Esophagus muscularis mucosa (tissue), 4 donors: ENCODE measurements at regions not wholly inside any gene's neighbourhood (a gene's known extent, or its start where the extent isn't known, plus 50 kb on each side); places are given as distances from the start of the nearest gene placed in this dataset.
"Not testable (repeated sequence)": the region's sequence is repeated elsewhere in the genome, so short reads cannot be mapped to it uniquely, and the experiment has no call there.

Source experiments
- CTCF ChIP-seq, 3 experiments: fragments of 200-600 bp in 2 of 3; fragments of 450-650 bp in 1 of 3; sonication (generic) in 2 of 3; IDR thresholded peaks; one replicate each; pipeline ENCODE4 v1.5.1; 2017 to 2019; ENCODE audit warnings: antibody characterized with exemption in 3 of 3, mild to moderate bottlenecking in 2 of 3, moderate library complexity in 1 of 3
- EP300 ChIP-seq: sonication (generic); formaldehyde crosslinking; IDR thresholded peaks from one replicate; pipeline ENCODE4 v1.6.1; 2017; ENCODE audit warnings: antibody characterized with exemption
- POLR2A ChIP-seq: fragments of 450-650 bp; IDR thresholded peaks from one replicate; pipeline ENCODE4 v1.6.1; 2017; ENCODE audit warnings: antibody characterized with exemption, moderate library complexity, mild to moderate bottlenecking, low read depth
- POLR2AphosphoS5 ChIP-seq, 2 donors: sonication (generic); formaldehyde crosslinking; IDR thresholded peaks; one replicate each; pipeline ENCODE4 v1.6.1; 2017; ENCODE audit warnings: antibody characterized with exemption in 2 of 2

DNA sequence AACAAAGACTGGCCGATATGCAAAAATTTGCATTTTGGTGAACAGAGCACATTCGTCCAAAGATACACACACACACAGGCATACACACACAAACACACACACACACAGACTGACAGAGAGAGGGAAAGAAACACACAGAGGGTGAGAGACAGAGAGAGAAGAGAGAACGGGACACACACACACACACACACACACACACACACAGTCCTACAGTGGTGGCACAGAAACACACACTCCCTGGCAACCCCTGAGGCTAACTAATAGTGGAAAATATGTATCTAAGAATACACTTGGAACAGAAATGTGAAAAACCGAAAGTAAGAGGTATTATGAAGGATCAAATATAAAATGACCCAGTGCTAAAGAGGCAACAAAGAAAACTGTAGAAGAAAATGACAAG lies 919.9 kb upstream of the DEFB115 start:
- not testable (repeated sequence) for TF ChIP-seq POLR2AphosphoS5 (IDR thresholded peaks at IDR 0.05); EP300; CTCF (IDR thresholded peaks at IDR 0.05); POLR2A
